ENCODE measurements at regions not wholly inside any gene's neighbourhood (a gene's known extent, or its start where the extent isn't known, plus 50 kb on each side); places are given as distances from the start of the nearest gene placed in this dataset.

DNA sequence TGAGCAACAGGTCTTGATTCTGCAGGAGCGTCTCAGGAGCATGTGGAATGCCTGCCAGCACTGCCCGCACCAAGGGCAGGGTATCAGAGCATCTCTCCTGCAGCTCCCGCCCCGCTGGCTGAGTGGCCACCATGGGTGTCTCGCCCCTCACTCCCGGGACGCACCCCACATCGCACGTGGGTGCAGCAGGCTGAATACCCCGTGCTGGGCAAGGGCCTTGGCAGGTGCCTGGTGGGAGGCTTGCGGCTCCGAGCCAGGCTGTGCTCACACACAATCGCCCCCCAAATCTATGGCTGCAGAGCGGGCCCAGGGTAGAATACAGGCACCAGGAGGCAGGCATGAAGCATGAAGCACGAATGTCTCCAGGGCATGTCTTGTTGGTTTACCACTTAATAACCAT, 103.9 kb upstream of the TMEM132D start:
- no peak for DNase-seq (ENCODE audit: low read depth in 2 of 2)
- no peak overlapping the region for H3K4me3 ChIP-seq (replicated peaks in 1 of 2; ENCODE audit: low read depth in 2 of 2, low read length in 2 of 2)
- TF ChIP-seq, protein P1, sequence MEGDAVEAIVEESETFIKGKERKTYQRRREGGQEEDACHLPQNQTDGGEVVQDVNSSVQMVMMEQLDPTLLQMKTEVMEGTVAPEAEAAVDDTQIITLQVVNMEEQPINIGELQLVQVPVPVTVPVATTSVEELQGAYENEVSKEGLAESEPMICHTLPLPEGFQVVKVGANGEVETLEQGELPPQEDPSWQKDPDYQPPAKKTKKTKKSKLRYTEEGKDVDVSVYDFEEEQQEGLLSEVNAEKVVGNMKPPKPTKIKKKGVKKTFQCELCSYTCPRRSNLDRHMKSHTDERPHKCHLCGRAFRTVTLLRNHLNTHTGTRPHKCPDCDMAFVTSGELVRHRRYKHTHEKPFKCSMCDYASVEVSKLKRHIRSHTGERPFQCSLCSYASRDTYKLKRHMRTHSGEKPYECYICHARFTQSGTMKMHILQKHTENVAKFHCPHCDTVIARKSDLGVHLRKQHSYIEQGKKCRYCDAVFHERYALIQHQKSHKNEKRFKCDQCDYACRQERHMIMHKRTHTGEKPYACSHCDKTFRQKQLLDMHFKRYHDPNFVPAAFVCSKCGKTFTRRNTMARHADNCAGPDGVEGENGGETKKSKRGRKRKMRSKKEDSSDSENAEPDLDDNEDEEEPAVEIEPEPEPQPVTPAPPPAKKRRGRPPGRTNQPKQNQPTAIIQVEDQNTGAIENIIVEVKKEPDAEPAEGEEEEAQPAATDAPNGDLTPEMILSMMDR (IDR thresholded peaks at IDR 0.05; ENCODE audit: low read depth, low read length): no peak

DNA sequence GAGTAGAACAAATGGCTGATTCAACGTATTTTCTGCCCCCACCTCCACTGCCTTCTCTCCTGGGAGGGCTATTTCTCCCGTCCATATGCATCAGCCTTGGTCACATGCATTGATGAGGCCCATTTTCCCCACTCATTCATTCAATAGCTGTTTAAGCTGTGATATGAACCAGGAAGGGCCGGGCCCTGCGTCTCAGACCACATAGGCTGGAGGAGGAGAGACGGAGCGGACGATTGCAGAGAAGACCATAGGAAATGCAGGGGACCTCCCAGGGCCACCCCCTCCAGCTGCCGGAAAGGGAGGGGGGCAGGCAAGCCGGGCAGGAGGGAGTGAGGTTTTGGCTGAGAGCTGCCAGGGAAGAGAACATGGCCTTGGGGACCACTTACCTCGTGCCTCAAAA, 104.4 kb upstream of the TMEM132D start:
- no peak overlapping the region for H3K4me3 ChIP-seq (replicated peaks in 1 of 2; ENCODE audit: low read depth in 2 of 2, low read length in 2 of 2)
- TF ChIP-seq, protein P1 (IDR thresholded peaks at IDR 0.05; ENCODE audit: low read depth, low read length): no peak
- DNase-seq (ENCODE audit: low read depth in 2 of 2): no peak

DNA sequence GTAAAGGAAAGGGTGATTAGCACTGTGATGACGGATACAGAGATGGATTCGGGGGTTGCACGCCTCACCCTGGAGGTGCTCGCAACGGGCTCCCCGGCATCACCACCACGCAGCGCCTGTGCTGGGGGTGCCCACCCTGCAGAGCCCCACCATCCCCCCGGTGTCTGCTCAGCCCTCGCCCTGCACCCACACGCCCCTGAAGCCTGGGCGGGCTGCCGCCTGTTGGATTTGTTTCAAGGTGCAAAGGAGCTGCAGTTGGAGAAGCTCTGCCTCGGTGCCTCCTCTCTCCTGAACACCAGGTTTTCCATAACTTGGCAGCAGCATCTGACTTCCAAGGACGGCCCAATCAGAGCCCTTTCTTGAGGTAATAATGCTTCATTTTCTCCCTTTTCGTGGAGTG, 106.1 kb upstream of the TMEM132D start:
- TF ChIP-seq, protein P1 (IDR thresholded peaks at IDR 0.05; ENCODE audit: low read depth, low read length): no peak
- H3K4me3 ChIP-seq (replicated peaks in 1 of 2; ENCODE audit: low read depth in 2 of 2, low read length in 2 of 2): no peak overlapping the region
- DNase-seq (ENCODE audit: low read depth in 2 of 2): no peak

DNA sequence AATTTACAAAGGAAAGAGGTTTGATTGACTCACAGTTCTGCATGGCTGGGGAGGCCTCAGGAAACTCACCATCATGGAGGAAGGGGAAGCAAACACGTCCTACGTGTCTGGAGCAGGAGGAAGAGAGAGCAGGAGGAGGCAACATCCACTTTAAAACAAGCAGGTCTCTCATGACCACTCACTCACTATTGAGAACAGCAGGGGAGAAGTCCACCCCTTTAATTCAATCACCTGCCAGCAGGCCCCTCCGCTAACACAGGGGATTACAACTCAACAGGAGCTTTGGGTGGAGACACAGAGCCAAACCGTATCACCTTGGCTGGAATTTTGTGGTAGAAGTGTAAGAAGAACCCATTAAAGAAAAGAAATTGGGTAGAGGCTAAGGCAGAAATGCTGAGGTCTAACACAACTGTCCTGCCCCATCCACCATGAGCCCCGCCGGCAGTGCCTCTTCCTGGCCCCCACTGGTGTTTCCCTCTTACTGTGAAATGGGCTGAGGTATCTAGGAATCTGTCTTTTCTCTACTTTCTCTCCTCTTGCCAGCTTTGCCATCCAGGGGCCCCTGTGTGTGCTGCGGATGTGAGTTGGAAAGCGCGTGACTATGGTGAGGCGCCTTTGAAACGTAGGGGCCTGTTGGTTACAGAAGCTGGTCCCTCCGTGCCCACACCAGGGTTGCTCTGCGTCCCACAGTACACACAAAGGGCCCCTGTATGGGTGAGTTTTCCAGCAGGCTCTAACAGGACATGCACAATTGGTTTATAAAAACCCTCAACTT, 108.0 kb upstream of the TMEM132D start:
- TF ChIP-seq, protein P1 (IDR thresholded peaks at IDR 0.05; ENCODE audit: low read depth, low read length): no peak
- no peak overlapping the region for H3K4me3 ChIP-seq (replicated peaks in 1 of 2; ENCODE audit: low read depth in 2 of 2, low read length in 2 of 2)
- DNase-seq (ENCODE audit: low read depth in 2 of 2): no peak

DNA sequence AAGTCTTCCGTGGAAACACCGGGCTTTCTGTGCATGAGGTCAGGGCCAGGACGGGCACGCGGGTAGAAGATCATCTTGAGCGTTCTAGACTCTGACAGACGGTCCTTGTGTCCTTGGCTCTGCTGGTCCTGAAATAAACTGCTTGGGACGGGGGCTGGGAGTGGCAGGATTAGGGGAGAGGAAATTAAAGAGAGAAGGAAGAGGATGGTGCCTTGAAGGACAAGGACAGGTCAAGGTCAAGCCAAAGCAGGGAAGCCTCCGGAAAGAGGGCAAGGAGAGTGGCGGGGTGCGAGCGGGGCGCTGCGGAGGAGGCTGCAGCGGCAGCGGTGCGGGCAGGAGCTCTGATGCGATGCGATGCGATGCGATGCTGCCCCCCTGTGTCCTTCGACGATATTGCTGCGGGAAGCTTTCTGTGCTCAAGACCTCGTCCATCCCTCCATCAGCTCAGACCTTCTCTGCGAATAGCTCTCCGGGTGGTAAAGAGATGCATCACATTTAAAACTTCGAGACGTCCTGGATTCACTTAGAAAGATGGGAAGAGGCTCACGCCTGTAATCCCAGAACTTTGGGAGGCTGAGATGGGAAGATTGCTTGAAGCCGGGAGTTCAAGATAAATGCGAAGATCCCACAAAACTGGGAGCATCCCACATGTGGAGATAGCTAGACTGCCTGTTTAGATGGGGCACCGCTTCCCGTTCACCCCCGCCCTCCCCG, 110.1 kb upstream of the TMEM132D start:
- no peak overlapping the region for H3K4me3 ChIP-seq (replicated peaks in 1 of 2; ENCODE audit: low read depth in 2 of 2, low read length in 2 of 2)
- TF ChIP-seq, protein P1 (IDR thresholded peaks at IDR 0.05; ENCODE audit: low read depth, low read length): peak; percentile 59
- DNase-seq (ENCODE audit: low read depth in 2 of 2): peak; percentile 14 to 40

DNA sequence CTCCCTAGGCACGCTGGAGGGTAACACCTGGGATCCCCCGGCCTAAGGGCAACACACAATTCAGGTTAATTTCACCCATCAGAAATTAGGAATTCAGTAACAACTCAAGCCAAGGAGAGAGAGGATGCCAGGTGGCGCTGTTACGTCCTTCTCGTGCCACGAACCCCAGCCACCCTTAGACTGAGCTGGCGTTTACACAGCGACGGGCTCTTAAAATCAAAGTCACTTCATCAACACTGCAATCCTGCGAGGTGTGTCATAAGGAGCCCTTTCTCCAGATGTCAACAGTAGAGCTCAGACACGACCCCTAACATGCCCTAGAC, 110.6 kb upstream of the TMEM132D start:
- DNase-seq (ENCODE audit: low read depth in 2 of 2): no peak
- TF ChIP-seq, protein P1 (IDR thresholded peaks at IDR 0.05; ENCODE audit: low read depth, low read length): no peak
- H3K4me3 ChIP-seq (replicated peaks in 1 of 2; ENCODE audit: low read depth in 2 of 2, low read length in 2 of 2): no peak overlapping the region

Data from cardiac fibroblast (primary cell).